ENCODE measurements at regions not wholly inside any gene's neighbourhood (a gene's known extent, or its start where the extent isn't known, plus 50 kb on each side); places are given as distances from the start of the nearest gene placed in this dataset.
"Not testable (repeated sequence)": the region's sequence is repeated elsewhere in the genome, so short reads cannot be mapped to it uniquely, and the experiment has no call there.

GRCh38 chr6:135604035-135604860 is 106.7 kb upstream of the AHI1 start:
- peak; percentile 30 for DNase-seq
- Histone ChIP-seq H3K27me3 (ENCODE audit: control insufficient read depth, insufficient read depth, low read length) (no peaks in the 10 kb centered on the region), H3K4me3 (ENCODE audit: low read length) (no peak overlapping the region), H3K27ac (ENCODE audit: low read length) (no peak overlapping the region), H3K9me3 (replicated peaks; ENCODE audit: control insufficient read depth, low read depth, low read length) (no peaks in the 10 kb centered on the region), H3K4me1 (ENCODE audit: control insufficient read depth, insufficient read depth, low read length) (no peaks in the 10 kb centered on the region), H3K36me3 (ENCODE audit: control insufficient read depth, insufficient read depth, low read length) (no peaks in the 10 kb centered on the region)
- WGBS (ENCODE audit: insufficient coverage): 76% methylated on average over 6 of the region's 10 CpGs

- DNase-seq: peak; percentile 54
- no peaks in the 10 kb centered on the region for H3K9me3 ChIP-seq (replicated peaks; ENCODE audit: control insufficient read depth, low read depth, low read length)
- H3K27me3 ChIP-seq (ENCODE audit: control insufficient read depth, insufficient read depth, low read length): no peaks in the 10 kb centered on the region
- no peaks in the 10 kb centered on the region for H3K36me3 ChIP-seq (ENCODE audit: control insufficient read depth, insufficient read depth, low read length)
- no CpG with 5 or more reads among the region's 2 CpGs for WGBS (ENCODE audit: insufficient coverage)
- no peaks in the 10 kb centered on the region for H3K4me1 ChIP-seq (ENCODE audit: control insufficient read depth, insufficient read depth, low read length)
- no peak overlapping the region for H3K4me3 ChIP-seq (ENCODE audit: low read length)
- H3K27ac ChIP-seq (ENCODE audit: low read length): no peak overlapping the region
Observed at GRCh38 chr6:135605278-135605790, 107.8 kb upstream of the AHI1 start.

- H3K36me3 ChIP-seq (ENCODE audit: control insufficient read depth, insufficient read depth, low read length): no peaks in the 10 kb centered on the region
- no peaks in the 10 kb centered on the region for H3K9me3 ChIP-seq (replicated peaks; ENCODE audit: control insufficient read depth, low read depth, low read length)
- H3K4me3 ChIP-seq (ENCODE audit: low read length): no peak overlapping the region
- no peaks in the 10 kb centered on the region for H3K4me1 ChIP-seq (ENCODE audit: control insufficient read depth, insufficient read depth, low read length)
- no peak overlapping the region for H3K27ac ChIP-seq (ENCODE audit: low read length)
- no CpG with 5 or more reads among the region's 2 CpGs for WGBS (ENCODE audit: insufficient coverage)
- H3K27me3 ChIP-seq (ENCODE audit: control insufficient read depth, insufficient read depth, low read length): no peaks in the 10 kb centered on the region
- no peak for DNase-seq
Observed at GRCh38 chr6:135606392-135606791, 108.9 kb upstream of the AHI1 start.

GRCh38 chr6:135608031-135608430 is 110.5 kb upstream of the AHI1 start:
- Histone ChIP-seq H3K27me3 (ENCODE audit: control insufficient read depth, insufficient read depth, low read length) (no peaks in the 10 kb centered on the region), H3K4me1 (ENCODE audit: control insufficient read depth, insufficient read depth, low read length) (no peaks in the 10 kb centered on the region), H3K27ac (ENCODE audit: low read length) (no peak overlapping the region), H3K4me3 (ENCODE audit: low read length) (no peak overlapping the region), H3K36me3 (ENCODE audit: control insufficient read depth, insufficient read depth, low read length) (no peaks in the 10 kb centered on the region), H3K9me3 (replicated peaks; ENCODE audit: control insufficient read depth, low read depth, low read length) (no peaks in the 10 kb centered on the region)
- no peak for DNase-seq
- WGBS (ENCODE audit: insufficient coverage): no CpG with 5 or more reads among the region's 3 CpGs

- not testable (repeated sequence) for H3K27me3 ChIP-seq (ENCODE audit: control insufficient read depth, insufficient read depth, low read length); H3K36me3 ChIP-seq (ENCODE audit: control insufficient read depth, insufficient read depth, low read length)
- WGBS (ENCODE audit: insufficient coverage): no CpG with 5 or more reads among the region's 6 CpGs
Observed at GRCh38 chr6:135610192-135610591, 112.7 kb upstream of the AHI1 start.

GRCh38 chr6:135616655-135617054 is 119.1 kb upstream of the AHI1 start:
- 60% methylated on average over 1 of the region's 2 CpGs for WGBS (ENCODE audit: insufficient coverage)
- H3K9me3 ChIP-seq (replicated peaks; ENCODE audit: control insufficient read depth, low read depth, low read length): no peaks in the 10 kb centered on the region

More at GRCh38 chr6:135610192-135610591, 112.7 kb upstream of the AHI1 start:
- H3K4me1 ChIP-seq (ENCODE audit: control insufficient read depth, insufficient read depth, low read length); DNase-seq; H3K9me3 ChIP-seq (replicated peaks; ENCODE audit: control insufficient read depth, low read depth, low read length); H3K4me3 ChIP-seq (ENCODE audit: low read length); H3K27ac ChIP-seq (ENCODE audit: low read length): not testable (repeated sequence)

GRCh38 chr6:135617222-135617621 is 119.7 kb upstream of the AHI1 start:
- H3K27me3 ChIP-seq (ENCODE audit: control insufficient read depth, insufficient read depth, low read length): no peaks in the 10 kb centered on the region
- H3K9me3 ChIP-seq (replicated peaks; ENCODE audit: control insufficient read depth, low read depth, low read length): no peaks in the 10 kb centered on the region
- H3K27ac ChIP-seq (ENCODE audit: low read length): no peak overlapping the region
- DNase-seq: no peak
- H3K4me3 ChIP-seq (ENCODE audit: low read length): no peak overlapping the region
- no peaks in the 10 kb centered on the region for H3K4me1 ChIP-seq (ENCODE audit: control insufficient read depth, insufficient read depth, low read length)
- no peaks in the 10 kb centered on the region for H3K36me3 ChIP-seq (ENCODE audit: control insufficient read depth, insufficient read depth, low read length)
- 100% methylated on average over 1 of the region's 2 CpGs for WGBS (ENCODE audit: insufficient coverage)

More at GRCh38 chr6:135616655-135617054, 119.1 kb upstream of the AHI1 start:
- DNase-seq: no peak
- Histone ChIP-seq H3K27me3 (ENCODE audit: control insufficient read depth, insufficient read depth, low read length) (no peaks in the 10 kb centered on the region), H3K4me1 (ENCODE audit: control insufficient read depth, insufficient read depth, low read length) (no peaks in the 10 kb centered on the region), H3K27ac (ENCODE audit: low read length) (no peak overlapping the region), H3K36me3 (ENCODE audit: control insufficient read depth, insufficient read depth, low read length) (no peaks in the 10 kb centered on the region), H3K4me3 (ENCODE audit: low read length) (no peak overlapping the region)

GRCh38 chr6:135622081-135622480 is 124.5 kb upstream of the AHI1 start:
- no peaks in the 10 kb centered on the region for H3K9me3 ChIP-seq (replicated peaks; ENCODE audit: control insufficient read depth, low read depth, low read length)
- no peak for DNase-seq
- no CpG with 5 or more reads among the region's 1 CpG for whole genome bisulfite sequencing (ENCODE audit: insufficient coverage)
- H3K36me3 ChIP-seq (ENCODE audit: control insufficient read depth, insufficient read depth, low read length): no peaks in the 10 kb centered on the region
- no peaks in the 10 kb centered on the region for H3K4me1 ChIP-seq (ENCODE audit: control insufficient read depth, insufficient read depth, low read length)
- no peak overlapping the region for H3K27ac ChIP-seq (ENCODE audit: low read length)
- H3K27me3 ChIP-seq (ENCODE audit: control insufficient read depth, insufficient read depth, low read length): no peaks in the 10 kb centered on the region
- H3K4me3 ChIP-seq (ENCODE audit: low read length): no peak overlapping the region

- no CpG with 5 or more reads among the region's 1 CpG for WGBS (ENCODE audit: insufficient coverage)
- no peaks in the 10 kb centered on the region for H3K36me3 ChIP-seq (ENCODE audit: control insufficient read depth, insufficient read depth, low read length)
- no peaks in the 10 kb centered on the region for H3K9me3 ChIP-seq (replicated peaks; ENCODE audit: control insufficient read depth, low read depth, low read length)
- no peak for DNase-seq
- H3K27me3 ChIP-seq (ENCODE audit: control insufficient read depth, insufficient read depth, low read length): no peaks in the 10 kb centered on the region
- no peak overlapping the region for H3K27ac ChIP-seq (ENCODE audit: low read length)
- no peak overlapping the region for H3K4me3 ChIP-seq (ENCODE audit: low read length)
- no peaks in the 10 kb centered on the region for H3K4me1 ChIP-seq (ENCODE audit: control insufficient read depth, insufficient read depth, low read length)
Observed at GRCh38 chr6:135623979-135624378, 126.4 kb upstream of the AHI1 start.

GRCh38 chr6:135624402-135625295 is 127.1 kb upstream of the AHI1 start:
- Histone ChIP-seq H3K27ac (ENCODE audit: low read length) (no peak overlapping the region), H3K27me3 (ENCODE audit: control insufficient read depth, insufficient read depth, low read length) (no peaks in the 10 kb centered on the region), H3K36me3 (ENCODE audit: control insufficient read depth, insufficient read depth, low read length) (no peaks in the 10 kb centered on the region), H3K9me3 (replicated peaks; ENCODE audit: control insufficient read depth, low read depth, low read length) (no peaks in the 10 kb centered on the region), H3K4me3 (ENCODE audit: low read length) (no peak overlapping the region), H3K4me1 (ENCODE audit: control insufficient read depth, insufficient read depth, low read length) (no peaks in the 10 kb centered on the region)
- WGBS (ENCODE audit: insufficient coverage): 8% methylated on average over 2 of the region's 9 CpGs
- no peak for DNase-seq
